Dermis microvascular lymphatic vessel endothelial cell (primary cell): ENCODE measurements at regions not wholly inside any gene's neighbourhood (a gene's known extent, or its start where the extent isn't known, plus 50 kb on each side); places are given as distances from the start of the nearest gene placed in this dataset.
A peak's percentile ranks its signal among the peaks of the same experiment; 100 is the strongest.

Experiments used
- DNase-seq, 2 donors: peaks; one replicate each; pipeline versions ENCODE4 v3.0.0 to v3.0.0-alpha.2; 2010; ENCODE audit warnings: low read depth in 2 of 2

- no peak for DNase-seq
Observed at GRCh38 chr6:16857969-16858592, 96.8 kb upstream of the ATXN1 start.

- no peak for DNase-seq
Observed at GRCh38 chr6:16855460-16855859, 94.2 kb upstream of the ATXN1 start.

- DNase-seq: no peak
Observed at GRCh38 chr6:16854986-16855385, 93.7 kb upstream of the ATXN1 start.

GRCh38 chr6:16852671-16853070 lies 91.4 kb upstream of the ATXN1 start:
- DNase-seq: no peak

- no peak for DNase-seq
Observed at GRCh38 chr6:16851758-16852157, 90.5 kb upstream of the ATXN1 start.

- DNase-seq: peak in 1 of 2 donors; percentile 15
Observed at GRCh38 chr6:16851044-16851540, 89.8 kb upstream of the ATXN1 start.

GRCh38 chr6:16850681-16851026 lies 89.4 kb upstream of the ATXN1 start:
- DNase-seq: no peak

- no peak for DNase-seq
Observed at GRCh38 chr6:16849988-16850680, 88.9 kb upstream of the ATXN1 start.

- DNase-seq: no peak
Observed at GRCh38 chr6:16849280-16849987, 88.2 kb upstream of the ATXN1 start.

GRCh38 chr6:16846399-16846778 lies 85.1 kb upstream of the ATXN1 start:
- DNase-seq: no peak

GRCh38 chr6:16844183-16844582 lies 82.9 kb upstream of the ATXN1 start:
- DNase-seq: no peak

GRCh38 chr6:16842676-16843075 lies 81.4 kb upstream of the ATXN1 start:
- DNase-seq: no peak

GRCh38 chr6:16841241-16841640 lies 80.0 kb upstream of the ATXN1 start:
- no peak for DNase-seq

GRCh38 chr6:16840725-16841124 lies 79.5 kb upstream of the ATXN1 start:
- no peak for DNase-seq

- DNase-seq: no peak
Observed at GRCh38 chr6:16840291-16840690, 79.0 kb upstream of the ATXN1 start.

GRCh38 chr6:16839631-16840179 lies 78.4 kb upstream of the ATXN1 start:
- no peak for DNase-seq

GRCh38 chr6:16837217-16837972 lies 76.1 kb upstream of the ATXN1 start:
- no peak for DNase-seq

GRCh38 chr6:16836144-16836981 lies 75.1 kb upstream of the ATXN1 start:
- DNase-seq: no peak

- DNase-seq: no peak
Observed at GRCh38 chr6:16834242-16834641, 73.0 kb upstream of the ATXN1 start.

- DNase-seq: no peak
Observed at GRCh38 chr6:16832721-16833120, 71.5 kb upstream of the ATXN1 start.

GRCh38 chr6:16832043-16832567 lies 70.8 kb upstream of the ATXN1 start:
- no peak for DNase-seq
